Putamen (tissue), 1 donor: ENCODE measurements at regions not wholly inside any gene's neighbourhood (a gene's known extent, or its start where the extent isn't known, plus 50 kb on each side); places are given as distances from the start of the nearest gene placed in this dataset.
"Not testable (repeated sequence)": the region's sequence is repeated elsewhere in the genome, so short reads cannot be mapped to it uniquely, and the experiment has no call there.

Experiments used
- DNase-seq: peaks from one replicate; pipeline ENCODE4 v3.0.0-alpha.2; 2016; ENCODE audit warnings: low spot score

DNA sequence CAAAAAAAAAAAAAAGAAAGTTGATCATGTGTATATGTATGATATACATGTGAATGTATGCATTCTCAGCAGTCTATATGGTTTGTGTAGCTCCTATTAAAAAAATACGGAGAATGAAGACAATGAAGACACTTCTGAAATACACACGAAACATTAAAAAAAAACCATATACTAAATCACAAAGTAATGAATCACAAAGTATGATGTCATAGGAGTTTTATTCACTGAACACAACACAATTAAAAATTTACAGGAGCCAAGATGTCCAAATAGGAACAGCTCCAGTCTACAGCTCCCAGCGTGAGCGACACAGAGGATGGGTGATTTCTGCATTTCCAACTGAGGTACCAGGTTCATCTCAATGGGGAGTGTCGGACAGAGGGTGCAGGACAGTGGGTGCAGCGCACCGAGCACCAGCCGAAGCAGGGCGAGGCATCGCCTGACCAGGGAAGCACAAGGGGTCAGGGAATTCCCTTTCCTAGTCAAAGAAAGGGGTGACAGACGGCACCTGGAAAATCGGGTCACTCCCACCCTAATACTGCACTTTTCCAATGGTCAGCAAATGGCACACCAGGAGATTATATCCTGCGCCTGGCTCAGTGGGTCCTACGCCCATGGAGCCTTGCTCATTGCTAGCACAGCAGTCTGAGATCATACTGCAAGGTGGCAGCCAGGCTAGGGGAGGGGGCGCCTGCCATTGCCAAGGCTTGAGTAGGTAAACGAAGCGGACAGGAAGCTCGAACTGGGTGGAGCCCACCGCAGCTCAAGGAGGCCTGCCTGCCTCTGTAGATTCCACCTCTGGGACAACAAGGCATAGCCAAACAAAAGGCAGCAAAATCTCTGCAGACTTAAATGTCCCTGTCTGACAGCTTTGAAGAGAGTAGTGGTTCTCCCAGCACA, 53.9 kb upstream of the TUSC1 start:
- not testable (repeated sequence) for DNase-seq
